Umbilical cord (tissue), 1 donor: ENCODE measurements at regions not wholly inside any gene's neighbourhood (a gene's known extent, or its start where the extent isn't known, plus 50 kb on each side); places are given as distances from the start of the nearest gene placed in this dataset.

Source experiments
- DNase-seq: peaks from one replicate; pipeline ENCODE4 v3.0.0-alpha.2; 2015; ENCODE audit warnings: low spot score

DNA sequence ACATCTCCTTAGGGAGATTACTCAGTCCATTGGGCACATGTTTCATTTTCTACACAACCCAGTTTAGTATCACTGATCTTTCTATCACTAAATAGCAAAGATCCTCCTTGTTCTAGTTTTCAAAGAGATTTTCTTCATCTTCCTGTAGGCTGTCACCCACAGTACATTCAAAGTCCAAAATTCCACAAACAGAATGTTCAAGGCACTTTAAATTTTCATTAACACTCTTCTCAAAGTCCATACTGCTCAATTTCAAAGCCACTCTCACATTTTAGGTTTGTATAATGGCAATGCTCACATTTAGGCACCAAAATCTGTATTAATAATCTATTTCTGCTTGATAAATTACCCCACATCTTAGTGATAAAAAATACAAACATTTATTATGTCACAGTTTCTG lies 152.8 kb downstream of the FSIP2 start:
- no peak for DNase-seq

DNA sequence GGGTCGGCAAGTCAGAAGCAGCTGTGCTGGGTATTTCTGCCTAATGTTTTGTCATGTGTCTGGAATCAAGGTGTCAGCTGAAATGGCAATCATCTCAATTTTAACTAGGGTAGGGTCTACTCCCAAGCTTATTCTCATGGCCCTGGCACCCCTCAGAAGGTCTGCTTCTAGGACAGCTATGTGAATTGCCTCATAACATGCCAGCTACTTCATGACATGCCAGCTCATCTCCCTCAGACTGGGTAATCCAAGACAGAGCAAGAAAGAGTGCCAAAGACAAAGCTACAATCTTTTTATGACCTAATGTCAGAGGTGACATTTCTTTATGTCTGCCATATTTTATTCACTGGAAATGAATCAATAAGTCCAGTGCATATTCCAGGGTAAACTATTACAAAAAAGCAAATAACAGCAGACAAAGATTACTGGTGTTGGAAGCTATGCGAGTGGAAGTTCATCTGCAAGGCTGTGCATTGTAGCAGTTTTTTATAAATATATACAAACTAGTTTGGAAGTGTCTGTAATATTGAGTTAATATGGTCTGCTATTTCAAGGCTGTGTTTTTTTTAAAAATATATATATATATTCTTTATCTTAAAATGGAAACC lies 153.3 kb downstream of the FSIP2 start:
- no peak for DNase-seq

DNA sequence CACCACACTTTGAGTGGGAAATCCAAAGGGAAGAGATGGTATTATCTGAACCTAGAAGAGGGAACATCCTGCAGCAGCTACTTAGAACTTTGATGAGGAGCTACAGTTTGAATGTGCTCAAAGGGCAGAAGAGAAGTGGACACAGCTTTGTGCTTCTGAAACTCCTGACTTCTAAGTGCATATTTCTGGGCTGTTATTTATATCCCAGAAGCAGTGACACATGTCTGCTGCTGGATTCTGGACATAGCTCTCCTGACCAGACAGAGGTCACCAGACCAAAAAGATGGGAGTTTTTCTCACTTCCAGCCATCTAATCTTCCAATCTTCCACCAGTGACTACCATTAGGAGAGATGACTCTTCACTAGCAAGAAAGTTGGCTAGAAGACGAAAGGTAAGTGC lies 153.9 kb downstream of the FSIP2 start:
- DNase-seq, result no peak

DNA sequence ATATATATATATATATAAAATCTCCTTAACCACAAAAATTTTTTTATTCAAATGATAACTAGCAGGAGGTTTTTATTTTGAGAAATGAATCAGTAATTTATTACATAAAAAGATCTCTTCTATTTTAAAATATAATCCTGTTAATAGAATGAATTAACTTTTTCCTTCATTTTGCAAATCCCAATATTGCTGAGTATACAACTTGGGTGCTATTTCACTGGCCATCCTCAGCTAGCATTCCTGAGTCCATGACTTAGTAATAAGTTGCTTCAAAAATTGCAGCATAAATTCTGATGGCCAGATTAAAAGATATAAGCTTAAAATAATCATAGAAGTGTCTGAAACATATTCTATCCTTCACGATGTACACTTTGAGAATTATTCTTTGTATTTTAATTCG lies 155.6 kb downstream of the FSIP2 start:
- DNase-seq, result no peak

DNA sequence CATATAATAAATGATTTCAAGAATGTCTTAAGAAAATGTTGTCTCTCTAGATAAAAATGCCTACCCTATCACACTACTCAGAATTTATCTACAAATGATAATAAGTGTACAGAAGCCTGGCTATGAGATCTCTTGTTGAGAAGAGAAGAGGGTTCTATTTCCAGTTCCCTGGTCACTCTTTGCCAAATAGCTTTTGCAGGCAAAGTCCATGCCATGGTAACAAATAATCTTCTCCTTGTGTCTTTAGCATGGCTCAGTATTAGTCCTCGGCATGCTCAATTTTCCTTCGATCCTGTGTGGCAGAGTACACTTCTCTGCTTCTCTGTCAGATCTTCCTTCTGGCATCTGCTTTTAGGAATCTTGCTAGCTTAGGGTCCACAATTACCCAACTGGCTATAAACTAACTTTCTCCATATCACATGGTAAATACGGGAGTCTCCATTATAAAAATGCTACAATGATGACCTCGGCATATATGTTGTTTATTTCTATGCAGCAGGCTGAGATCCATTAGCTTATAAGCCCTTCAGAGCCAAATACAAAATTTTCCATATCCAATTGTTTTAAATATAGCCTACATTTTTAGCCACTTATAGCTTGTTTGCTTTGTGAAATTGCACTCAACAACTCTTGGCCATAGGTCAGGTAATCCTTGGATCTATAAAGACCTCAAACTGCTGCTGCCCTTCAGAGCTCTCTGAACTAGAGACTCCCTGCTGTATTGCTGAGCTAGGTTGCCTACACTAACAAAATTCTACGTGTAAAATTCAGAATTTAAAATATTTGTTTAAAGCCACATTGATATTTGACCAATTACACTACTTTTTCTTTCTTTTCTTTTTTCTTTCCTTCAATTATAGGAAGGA lies 157.5 kb downstream of the FSIP2 start:
- DNase-seq, result no peak

DNA sequence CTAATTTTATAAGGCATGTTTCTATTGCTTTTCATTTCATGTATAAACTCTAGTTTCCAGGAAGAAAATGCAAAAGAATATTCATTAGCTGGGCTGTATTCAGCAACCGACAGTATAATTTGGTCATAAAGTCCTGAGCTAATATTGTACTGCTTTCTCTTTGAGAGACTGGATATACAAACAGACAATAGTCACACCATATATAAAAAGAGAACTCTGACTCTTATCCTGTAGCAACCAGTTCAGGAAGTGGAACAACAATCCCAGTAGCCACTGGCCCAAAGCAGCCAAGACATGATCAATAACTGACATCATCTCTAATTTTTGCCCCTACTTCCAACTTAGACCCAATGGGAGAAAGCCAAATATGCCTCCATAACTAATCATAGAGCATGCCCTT lies 160.8 kb downstream of the FSIP2 start:
- DNase-seq, result no peak

DNA sequence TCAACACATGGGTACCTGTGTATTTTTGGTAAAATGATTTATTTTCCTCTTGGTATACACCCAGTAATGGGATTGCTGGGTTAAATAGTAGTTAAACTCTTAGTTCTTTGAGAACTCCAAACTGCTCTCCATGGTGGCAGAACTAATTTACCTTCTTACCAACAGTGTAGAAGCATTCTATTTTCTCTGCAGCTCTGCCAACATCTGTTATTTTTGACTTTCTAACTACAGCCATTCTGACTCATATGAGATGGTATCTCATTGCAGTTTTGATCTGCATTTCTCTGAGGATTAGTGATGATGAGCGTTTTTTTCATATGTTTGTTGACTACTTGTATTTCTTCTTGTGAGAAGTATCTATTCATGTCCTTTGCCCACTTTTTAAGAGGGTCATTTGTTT lies 180.6 kb downstream of the FSIP2 start:
- DNase-seq, result no peak

DNA sequence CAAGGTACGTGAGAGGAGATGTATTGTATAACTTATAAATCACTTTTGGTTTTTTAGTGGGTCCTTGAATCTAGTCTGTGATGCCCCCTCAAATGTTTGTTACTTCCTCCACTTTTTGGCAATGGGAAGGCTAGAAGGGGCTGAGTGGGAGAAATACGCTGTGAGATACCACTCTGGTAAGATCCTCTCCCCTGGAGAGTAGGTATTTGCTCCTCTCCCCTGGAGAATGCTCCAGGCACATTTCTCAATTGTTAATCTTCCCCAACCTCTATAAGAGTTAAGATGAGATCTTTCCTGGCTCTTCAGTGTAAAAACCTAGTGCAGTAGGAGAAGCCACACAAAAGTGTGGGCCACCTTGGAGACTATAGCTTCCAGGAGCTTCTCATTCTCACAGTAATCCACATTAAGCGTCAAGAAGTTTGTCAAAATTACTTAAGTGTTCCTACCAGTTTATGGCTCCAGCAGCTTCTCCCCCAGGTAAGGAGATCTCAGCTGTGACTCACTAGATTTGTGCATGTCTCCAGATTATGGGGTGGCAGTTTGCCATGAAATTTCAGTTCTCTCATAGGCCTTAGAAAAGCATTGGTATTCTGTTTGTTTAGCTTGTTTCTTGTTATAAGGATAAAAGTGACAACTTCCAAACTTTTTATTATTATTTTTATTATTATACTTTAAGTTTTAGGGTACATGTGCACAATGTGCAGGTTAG lies 182.6 kb downstream of the FSIP2 start:
- no peak for DNase-seq

DNA sequence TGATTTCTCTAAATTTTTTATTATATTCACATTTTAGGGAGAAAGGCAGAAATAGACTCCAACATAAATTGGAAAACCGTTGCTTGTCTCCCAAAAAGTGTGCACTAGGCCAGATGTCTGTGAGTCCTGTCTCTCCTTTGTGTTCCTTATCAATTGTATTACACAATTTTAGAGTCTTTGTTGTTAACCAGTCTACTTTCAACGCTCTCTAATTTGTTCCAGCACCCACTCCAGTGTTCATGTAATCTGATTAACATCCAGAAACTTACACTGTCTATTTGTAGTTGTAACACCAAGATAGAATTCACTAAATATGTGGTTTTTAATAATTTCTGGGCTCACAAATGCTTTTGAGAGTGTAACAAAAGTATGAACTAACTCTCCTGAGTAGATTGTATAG lies 195.6 kb downstream of the FSIP2 start:
- no peak for DNase-seq

DNA sequence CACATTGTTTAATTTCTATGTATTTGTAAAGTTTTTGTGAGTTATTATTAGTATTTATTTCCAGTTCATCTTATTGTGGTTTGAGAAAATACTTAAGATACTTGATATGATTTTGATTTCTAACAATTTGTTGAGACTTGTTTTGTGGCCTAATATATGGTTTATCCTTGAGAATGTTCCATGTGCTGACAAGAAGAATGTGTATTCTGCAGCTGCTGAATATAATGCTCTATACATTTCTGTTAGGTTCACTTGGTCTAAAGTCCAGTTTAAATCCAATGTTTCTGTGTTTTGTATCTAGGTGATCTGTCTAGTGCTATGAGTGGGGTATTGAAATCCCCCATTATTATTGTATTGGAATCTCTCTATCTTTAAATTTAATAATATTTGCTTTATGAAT lies 201.3 kb downstream of the FSIP2 start:
- no peak for DNase-seq

DNA sequence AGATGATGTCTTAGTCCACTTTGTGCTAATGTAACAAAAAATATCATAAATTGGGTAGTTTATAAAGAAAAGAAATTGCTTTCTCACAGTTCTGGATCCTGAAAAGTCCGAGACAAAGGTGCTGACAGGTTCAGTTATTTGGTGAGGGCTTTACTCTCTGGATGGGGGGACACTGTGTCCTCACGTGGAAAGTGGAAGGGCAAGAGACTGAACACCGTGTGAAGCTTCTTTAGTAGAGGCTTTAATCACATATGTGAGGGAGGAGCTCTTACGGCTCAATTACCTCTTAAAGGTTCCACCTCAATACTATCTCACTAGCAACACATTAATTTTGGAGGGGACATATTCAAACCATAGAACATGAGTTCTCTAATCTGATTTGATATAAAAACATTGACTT lies 204.3 kb downstream of the FSIP2 start:
- no peak for DNase-seq

DNA sequence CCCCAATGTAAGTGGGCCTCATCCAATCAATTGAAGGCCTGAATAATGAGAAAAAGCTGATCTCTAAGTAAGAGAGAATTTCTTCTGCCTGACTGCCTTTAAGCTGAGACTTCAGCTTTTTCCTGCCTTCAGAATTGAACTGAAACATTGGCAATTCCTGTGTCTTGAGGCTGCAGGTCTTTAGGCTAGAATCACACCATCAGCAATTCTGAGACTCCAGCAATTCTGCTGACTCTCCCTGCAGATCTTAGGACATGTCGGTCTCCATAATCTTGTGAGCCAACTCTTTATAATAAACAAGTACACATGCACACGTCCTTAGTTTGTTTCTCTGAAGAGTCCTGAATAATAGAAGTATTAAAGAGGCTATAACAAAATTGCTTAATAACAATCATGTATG lies 209.1 kb downstream of the FSIP2 start:
- DNase-seq, result no peak

DNA sequence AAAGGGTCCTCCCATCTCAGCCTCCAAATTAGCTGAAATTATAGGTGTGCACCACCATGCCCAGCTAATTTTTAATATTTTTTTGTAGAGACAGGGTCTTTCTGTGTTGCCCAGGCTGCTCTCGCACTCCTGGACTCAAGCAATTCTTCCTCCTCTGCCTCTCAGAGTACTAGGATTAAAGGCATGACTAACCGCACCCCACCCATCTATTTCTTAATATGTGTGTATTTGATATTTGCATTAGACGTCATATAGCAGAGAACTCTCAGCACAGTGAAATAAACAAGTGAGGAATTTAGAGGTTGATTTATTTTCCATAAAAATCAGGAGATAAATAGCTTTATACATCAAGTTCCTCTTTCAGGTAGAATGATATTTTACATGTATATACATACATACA lies 213.5 kb downstream of the FSIP2 start:
- DNase-seq, result no peak

DNA sequence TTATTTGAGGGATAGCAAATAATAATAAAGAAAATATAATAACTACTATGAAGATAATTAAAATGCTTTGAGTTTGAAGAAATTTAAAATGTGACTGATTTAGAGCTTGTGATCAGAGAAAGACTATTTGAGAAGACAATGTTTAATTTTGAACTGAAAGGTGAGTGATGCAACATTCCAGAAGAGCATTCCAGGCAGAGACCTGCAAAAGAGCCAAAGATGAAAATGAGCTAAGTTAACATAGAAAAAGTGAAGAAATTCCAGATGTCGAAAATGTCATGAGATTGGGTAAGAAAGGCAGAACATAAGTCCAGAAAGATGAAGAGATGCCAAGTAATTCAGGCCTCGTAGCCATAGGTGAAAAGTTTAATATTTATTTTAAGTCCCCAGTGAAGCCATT lies 215.8 kb downstream of the FSIP2 start:
- no peak for DNase-seq

DNA sequence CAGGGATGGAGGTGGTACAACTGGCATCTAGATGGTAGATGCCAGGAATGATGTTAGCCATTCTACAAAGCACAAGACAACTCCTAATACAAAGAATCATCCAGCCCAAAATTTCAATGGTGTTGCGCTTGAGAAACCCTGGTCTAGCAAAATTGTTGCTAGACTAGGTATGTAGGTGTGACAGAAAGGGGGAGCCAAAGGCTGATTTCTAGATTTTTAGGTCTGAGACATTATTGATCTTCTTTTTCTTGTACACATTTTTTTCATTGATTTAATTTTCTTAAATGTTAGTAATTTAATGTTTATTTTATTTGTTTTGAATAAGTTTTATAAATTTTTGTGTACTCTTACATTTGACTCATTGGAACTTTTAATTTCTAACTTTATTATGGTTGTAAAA lies 216.4 kb downstream of the FSIP2 start:
- no peak for DNase-seq

DNA sequence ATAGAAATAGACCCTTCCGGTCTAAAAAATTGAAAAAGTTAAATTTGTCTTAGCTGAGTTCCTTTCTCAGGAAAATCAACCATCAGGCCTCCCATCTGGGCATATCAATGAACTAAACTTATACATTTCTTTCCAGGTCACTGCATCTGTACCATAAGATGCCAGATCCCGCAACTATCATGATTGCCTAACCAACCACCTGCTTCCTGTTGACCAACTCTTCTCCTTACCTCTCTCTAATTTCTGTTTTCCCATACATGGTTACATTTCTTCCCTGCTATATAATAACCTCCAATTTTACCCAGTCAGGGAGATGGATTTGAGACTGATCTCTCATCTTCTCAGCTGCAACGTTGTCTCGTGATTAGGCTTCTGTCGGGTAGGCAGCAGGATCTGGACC lies 228.7 kb downstream of the FSIP2 start:
- DNase-seq, result no peak

DNA sequence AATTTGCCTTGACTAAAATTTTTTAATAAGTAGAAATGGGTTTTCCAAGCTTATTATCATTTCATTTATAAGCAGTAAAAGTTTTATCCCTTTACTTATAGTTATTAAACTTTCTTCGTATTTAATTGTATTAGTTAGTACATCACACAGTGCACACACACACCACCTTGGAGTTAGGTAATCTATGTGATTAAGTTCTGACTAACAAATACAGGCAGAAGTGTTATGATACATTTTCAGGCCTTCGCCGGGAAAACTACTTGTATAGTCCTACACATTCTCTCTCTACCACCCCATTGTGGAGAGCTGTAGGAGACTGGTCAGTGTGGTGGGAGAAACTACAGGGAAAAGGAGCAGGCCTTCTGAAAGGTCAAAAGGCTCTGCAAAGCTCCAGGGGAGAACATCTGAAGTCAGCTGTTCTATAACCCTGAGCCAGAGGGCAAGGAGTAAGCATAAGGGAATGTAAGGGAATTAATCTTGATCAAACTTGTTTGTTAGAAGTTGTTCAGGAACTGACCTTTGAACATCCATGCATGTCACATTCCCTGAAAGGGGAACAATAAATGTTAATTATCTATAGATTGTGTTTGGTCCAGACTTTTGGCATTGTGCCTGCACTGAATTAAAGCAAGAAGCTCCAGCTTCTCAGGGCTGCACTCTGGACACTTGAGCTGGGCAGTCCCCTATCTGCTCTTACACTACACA lies 231.7 kb downstream of the FSIP2 start:
- DNase-seq, result no peak

DNA sequence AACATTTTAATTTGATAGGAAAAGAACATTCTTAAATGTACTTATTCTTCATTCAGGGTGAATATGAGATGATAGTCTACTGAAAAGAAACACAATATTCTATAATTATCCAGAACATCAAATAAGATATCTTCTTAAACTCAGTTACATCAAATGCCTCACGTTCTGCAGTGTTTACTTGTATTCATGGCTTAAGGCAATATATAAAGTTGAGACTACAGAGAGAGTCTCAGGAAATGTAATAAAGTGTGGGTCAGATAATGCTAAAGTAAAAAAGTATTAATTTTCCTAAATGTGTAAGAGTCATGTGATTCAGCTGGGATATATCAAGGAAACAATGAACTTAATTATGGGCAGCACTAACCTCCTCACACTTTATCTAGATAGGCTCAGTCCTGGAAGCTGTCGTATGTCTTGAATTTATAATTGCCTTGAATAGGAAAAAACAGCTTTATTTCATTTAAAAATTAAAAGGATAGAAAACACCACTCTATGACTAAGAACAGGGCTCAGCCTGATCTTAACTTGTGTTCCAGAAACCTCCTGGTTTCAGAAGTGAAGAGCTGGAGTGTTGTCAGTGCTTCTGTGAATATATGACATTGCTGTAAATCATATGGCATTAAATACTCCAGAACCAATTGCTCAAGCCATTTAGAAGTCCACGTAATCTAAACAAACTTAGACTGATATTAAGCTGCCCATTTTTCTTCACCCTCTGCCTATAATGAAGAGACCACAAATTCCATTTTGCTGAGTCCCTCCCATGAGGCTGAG lies 240.2 kb downstream of the FSIP2 start:
- peak; percentile 13 for DNase-seq

DNA sequence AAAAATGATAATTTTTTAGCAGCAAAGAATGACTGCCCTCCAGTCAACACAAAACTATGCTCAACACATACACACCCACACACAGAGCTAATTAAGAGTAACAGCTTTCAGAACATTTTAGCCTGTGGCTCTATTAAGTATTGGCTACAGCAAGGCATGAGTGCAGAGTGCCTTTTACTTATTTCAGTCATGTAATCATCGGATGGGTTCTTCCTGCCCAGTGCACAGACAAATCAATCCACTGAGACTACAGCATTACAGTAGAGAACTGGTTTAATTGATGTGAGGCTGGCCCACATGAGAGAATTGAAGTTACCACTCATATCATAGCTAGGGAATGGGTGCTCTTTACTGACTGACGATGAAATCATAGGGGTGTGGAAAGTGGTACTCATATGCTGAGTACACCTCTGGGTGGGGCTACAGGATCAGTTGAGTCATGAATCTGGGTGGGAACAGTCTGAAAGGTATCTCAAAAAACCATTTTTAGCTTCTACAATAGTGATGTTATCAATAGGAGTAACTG lies 241.0 kb downstream of the FSIP2 start:
- no peak for DNase-seq

DNA sequence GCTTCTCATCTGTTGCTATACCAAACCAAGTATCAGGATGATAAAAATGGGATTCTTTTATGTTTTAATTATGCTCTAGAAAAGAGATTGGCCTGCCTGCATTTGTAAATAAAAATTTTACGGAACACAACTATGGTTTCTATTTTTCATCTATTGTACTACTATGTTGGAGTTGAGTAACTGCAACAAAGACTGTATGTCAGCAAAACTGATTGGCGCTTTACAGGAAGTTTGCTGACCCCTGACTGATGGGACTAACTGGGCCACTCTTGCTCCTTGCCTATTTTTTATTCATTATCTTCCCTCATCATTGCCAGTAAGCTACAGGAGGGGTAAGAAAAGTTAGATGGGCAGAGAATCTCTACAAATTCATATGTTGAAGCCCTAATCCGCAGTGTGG lies 242.3 kb downstream of the FSIP2 start:
- no peak for DNase-seq

DNA sequence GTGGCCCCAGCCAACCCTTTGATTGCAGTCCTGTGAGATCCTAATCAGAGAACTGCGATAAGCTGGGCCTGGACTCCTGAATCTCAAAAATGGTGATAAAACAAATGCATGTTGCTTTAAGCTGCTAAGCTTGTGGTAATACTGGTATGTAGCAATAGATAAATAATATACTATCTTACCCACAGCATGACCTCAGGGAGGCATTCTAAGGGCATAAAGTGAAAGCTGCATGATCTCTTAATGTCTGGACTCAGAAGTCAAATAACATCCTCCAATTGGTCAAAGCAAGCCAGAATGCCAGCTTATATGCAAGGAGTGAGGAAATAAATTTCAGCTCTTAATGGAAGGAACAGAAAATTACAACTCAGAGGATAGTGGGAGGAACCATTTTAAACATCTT lies 246.1 kb downstream of the FSIP2 start:
- DNase-seq, result no peak
